ENCODE measurements at regions not wholly inside any gene's neighbourhood (a gene's known extent, or its start where the extent isn't known, plus 50 kb on each side); places are given as distances from the start of the nearest gene placed in this dataset.

- no peak for DNase-seq
These were observed 135.5 kb downstream of the TMEM26 start for GRCh38 chr10:61317706-61318105.

- DNase-seq: no peak
These were observed 136.4 kb downstream of the TMEM26 start for GRCh38 chr10:61316676-61317265.

DNA sequence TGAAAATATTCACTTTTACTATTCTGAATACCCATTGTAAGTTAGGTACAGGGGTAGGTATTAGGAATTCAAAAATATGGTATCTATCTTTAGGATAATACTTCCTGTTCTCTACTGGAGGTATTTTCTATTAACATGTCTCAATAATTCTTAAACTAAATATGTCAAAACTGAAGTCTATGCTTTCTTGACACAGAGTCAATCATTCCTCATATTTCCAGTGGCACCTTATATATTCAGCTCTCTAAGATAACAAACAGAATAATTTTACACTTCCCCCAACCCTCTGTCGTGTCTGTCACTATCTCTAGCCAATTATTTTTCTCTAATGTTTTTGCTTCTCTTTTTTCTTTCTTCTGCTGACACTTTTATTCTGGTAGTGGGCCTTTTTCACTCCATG is 138.9 kb downstream of the TMEM26 start:
- no peak for DNase-seq

GRCh38 chr10:61313460-61313859 is 139.7 kb downstream of the TMEM26 start:
- DNase-seq: no peak

DNA sequence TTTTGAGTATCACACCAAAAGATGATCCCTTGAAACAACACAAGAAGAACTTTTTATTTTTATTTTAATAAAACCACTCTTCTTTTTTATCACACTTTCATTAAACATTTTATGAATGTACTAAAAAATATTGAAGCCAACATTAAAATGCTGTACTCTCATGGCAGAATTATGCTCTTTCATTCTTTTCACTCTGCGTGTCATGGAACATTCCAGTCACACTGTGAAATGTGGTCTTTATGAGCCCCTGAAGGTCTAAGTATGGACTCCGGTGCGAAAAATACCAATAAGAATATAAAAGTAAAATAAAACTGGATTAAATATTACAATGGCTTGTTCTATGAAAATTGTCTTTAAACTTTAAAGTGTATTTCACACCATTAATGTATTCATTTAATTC is 148.4 kb downstream of the TMEM26 start:
- DNase-seq: no peak

DNA sequence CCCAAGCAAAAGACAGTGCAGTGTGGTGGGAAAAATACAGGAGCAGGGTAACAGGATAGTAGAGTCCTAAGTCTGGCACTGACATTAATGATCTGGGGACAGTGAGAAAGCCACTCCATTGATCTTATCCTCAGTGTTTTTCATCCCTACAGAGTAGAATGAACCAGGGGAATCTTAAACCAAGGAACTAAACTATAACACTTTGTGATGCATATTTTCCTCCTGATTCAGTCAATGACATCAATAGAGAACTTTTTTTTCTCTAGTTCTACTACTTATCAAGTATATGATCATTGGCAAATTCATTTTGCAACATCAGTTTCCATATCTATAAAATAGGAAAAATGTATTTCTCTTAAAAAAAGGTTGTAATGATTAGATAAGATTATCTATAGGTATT is 151.1 kb downstream of the TMEM26 start:
- DNase-seq: no peak

DNA sequence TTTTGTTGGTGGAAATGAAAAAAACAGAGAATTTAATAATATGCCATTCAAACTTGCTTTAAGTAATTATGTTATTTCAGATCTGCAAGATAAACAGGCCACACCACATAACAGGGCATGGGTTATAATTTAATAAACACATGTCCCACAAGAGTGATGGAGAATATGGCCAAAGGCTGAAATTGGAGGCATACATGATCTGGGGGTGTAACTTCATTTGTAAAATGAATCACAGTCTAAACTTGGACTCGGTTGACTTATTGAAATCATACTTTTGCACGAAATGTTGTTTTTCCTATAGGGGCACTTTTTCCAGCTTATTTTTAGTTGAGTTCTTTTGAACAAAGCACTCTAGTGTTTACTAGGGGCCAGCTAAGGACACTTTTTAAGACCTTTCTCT is 151.6 kb downstream of the TMEM26 start:
- no peak for DNase-seq

DNA sequence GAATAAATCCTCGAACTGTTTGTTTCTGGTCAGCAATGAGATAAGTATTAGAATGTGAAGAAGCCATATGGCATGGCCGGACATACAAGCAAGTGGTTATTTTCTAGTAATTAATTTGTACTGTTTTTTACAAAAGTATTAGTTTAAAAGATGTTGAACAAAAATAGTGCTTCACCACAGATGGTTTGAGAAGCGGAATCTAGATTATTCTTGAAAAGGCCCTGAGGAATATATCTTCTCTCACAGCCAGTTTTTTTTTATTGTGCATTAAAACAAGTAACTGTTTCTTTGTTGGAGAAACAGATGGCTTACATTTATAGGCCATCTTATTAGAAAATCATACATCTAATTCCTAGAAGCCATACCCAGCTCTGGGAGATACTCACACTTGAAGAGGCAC is 153.3 kb downstream of the TMEM26 start:
- DNase-seq: no peak

GRCh38 chr10:61299156-61299555 is 154.0 kb downstream of the TMEM26 start:
- no peak for DNase-seq

DNA sequence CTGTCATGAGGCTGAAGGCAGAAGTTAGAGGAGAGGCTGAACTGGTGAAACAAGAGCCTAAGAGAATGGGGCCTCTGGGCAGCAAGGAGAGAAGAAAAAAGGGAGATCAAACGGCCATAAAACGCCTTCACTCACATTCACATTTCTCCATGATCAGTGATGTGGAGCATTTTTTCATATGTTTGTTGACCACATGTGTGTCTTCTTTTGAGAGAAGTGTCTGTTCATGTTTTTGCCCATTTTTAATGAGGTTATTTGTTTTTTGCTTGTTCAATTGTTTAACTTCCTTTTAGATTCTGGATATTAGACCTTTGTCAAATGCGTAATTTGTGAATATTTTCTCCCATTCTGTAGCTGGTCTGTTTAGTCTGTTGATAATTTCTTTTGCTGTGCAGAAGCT is 155.0 kb downstream of the TMEM26 start:
- no peak for DNase-seq

DNA sequence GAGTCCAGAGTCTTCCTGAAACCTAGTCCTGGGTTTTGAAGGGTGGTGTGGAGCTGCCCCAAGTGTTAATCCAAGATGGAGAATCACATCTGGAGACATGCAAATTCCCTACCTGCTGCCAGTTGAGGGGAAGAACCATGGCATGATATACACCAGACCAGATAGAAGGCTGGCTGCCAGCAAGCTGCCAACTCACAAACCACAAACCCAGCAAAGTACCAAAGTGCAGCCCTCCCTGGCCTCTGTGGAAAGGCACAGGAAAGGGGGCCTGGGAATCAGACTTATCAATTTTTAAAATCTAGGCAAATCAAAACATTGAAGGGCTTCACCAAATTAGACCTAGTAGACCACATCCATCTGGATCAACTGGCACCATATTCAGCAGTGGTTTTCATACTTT is 157.0 kb downstream of the TMEM26 start:
- no peak for DNase-seq

DNA sequence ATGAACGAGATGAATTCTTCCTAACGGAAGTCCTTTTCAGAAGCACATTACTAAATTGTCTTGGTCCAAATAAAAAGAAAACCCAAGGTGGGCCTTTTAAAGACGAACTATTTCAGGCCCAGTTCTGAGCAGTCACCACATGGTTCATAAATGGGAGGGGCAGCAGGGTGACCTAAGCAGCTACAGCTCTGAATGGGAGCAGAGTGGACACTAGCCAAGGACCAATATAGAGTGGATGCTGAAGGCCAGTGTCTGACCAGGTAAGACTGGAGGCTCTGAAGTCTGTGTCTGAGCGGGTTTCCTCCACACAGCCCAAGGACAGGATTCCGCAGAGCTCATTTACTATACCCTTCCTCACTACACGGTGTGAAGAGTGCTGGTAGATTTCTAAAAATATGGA is 159.1 kb downstream of the TMEM26 start:
- DNase-seq: no peak

DNA sequence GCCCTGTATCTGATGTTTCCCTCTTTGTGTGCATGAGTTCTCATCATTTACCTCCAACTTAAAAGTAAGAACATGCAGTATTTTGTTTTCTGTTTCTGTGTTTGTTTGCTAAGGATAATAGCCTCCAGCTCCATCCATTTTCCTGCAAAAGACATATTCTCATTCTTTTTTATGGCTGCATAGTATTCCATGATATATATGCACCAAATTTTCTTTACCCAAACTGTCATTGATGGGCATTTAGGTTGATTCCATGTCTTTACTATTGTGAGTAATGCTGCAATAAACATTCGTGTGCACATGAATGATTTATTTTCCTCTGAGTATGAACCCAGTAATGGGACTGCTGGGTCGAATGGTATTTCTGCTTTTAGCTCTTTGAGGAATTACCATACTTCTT is 163.4 kb downstream of the TMEM26 start:
- no peak for DNase-seq

GRCh38 chr10:61286686-61287085 is 166.5 kb downstream of the TMEM26 start:
- DNase-seq: no peak

DNA sequence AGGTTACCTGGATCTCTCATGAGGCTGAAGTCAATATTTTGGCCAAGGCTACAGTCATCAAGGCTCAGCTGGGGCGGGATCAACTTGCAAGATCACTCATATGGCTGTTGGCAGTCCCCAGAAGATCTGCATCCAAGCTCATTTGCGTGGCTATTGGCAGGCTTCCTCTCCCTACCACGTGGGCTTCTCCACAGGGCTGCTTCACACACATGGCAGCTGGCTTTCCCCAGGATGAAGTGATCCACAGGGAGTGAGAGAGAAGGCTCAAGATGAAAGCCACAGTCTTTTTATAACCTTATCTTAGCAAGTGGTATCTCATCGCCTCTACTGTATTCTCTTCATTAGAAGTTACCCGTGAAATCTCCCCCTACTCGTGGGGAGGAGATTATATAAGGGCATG is 167.4 kb downstream of the TMEM26 start:
- DNase-seq: no peak

GRCh38 chr10:61284222-61284890 is 168.8 kb downstream of the TMEM26 start:
- DNase-seq: no peak

DNA sequence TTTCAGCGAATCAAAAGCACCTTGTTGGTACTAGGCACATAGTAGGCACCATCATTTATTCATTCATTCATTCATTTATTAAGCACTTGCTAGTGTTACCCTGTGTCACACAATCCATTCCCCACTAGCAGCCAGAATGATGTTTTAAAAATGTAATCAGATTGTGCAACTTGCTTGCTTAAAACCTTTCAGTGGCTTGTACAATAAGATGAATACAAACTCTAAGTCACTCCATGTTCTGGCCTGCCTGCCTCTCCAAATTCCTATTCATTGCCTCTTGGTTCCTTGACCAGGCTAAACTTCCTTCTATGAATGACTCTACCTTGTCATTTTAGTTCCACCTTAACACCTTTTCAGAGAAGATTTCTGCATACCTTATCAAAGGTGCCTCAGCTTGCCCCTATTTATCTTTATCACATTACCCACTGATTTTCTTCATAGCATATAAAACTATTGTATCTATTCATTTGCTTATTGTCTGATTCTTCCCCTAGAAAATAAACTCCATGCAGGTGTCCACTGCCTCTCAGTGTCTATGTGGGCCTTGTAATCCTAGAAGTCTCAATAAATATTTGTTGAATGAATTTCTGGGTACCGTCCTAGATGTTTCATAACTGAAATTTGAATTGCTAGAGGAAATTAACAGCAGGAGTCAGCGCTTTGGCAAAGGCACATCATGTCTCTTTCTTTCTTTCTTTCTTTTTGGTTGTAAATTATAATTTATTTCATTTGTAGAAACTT is 169.5 kb downstream of the TMEM26 start:
- no peak for DNase-seq

DNA sequence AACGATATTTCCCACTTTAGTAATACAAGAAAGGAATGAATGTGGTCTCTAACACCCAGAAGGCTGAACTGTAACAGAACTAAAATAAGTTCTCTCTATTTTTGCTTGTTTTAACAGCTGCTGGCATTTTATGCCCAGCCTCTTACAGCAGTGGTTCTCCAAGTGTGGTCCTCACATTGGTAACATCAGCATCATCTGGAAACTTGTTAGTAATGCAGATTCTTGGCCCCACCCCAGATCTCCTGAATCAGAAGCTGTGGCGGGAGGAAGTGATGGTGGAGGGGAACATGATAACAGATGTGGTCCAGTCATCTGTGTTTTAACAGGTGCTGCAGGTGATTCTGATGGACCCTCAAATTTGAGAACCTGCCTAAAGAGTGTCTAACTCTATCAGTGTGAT is 170.1 kb downstream of the TMEM26 start:
- DNase-seq: no peak

GRCh38 chr10:61280303-61280702 is 172.9 kb downstream of the TMEM26 start:
- DNase-seq: no peak

DNA sequence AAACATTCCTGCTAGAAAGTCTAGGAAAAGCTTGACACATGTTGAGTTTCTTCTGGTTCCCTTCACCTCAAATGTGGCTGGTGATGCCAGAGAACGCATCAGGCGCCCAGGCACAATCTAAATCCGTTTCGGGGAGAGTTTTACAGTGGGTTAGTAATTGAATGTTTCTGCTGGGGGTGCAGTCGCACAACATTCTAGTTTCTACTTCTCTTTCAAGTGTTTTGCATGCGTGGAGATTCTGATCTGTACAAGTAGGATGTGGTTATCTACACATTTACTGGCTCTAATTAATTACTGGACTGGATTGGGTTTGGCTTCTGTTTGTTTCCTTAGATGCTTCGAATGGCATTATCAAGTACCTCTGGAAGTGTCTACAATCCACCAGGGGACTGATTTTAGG is 173.8 kb downstream of the TMEM26 start:
- DNase-seq: no peak

DNA sequence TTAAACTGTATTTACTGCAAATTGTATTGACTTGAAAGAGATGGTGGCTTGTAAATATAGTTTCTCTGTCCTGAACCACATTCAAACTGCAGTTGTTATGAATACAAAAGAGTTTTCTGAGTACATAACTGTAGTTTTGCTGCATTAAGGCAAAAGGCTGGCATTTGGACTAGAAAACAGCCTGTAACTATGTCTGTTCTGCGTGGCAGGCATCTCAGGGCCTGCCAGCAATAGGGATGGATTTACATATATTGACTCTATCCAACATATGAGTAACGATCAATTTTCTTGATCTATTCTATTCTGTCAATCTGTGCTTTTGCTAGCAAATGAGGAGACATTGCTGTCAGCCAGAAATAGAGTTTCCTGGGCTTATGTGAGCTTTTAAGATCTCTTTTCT is 174.6 kb downstream of the TMEM26 start:
- no peak for DNase-seq

GRCh38 chr10:61272781-61273180 is 180.4 kb downstream of the TMEM26 start:
- DNase-seq: no peak

DNA sequence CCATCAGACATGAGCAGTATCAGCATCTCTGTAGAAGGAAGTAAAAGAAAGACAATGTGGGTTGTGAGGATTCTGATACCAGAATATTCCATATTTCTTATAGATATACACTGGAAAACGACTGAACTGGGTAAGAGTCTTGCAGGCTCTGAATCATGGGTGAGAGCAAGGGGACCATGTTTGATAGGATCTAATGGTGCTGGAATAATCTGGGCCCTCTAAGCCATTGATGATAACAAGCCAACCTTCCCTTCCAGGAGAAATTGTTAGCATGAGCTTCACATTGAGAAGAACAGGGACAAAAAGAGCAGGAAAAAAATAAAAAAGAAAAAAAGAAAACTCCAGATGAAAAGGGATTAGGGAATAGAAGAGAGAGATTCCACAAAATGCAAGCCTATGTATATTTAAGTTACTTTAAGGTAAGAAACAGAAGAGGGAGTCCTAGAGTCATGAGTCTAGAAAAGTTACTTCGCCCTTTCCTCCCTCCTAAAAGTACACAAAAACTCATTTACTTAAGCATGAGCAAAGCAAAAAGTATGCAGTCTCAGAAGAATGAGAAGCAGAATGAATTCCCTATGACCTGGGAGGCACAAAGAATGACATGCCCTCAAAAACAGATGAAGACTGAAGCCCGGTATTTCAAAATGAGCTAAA is 181.9 kb downstream of the TMEM26 start:
- no peak for DNase-seq

GRCh38 chr10:61263518-61263917 is 189.7 kb downstream of the TMEM26 start:
- no peak for DNase-seq
